Esophagus (tissue), 2 donors: ENCODE measurements at regions not wholly inside any gene's neighbourhood (a gene's known extent, or its start where the extent isn't known, plus 50 kb on each side); places are given as distances from the start of the nearest gene placed in this dataset.

ENCODE experiments used
- H3K27ac ChIP-seq, 2 donors: one replicate each; pipeline ENCODE4 v1.5.1; 2013; ENCODE audit warnings: low read depth in 2 of 2, mild to moderate bottlenecking in 2 of 2, inconsistent platforms in 1 of 2, low read length in 1 of 2, moderate library complexity in 1 of 2
- H3K27me3 ChIP-seq, 2 donors: one replicate each; pipeline ENCODE4 v1.6.1; 2013; ENCODE audit warnings: low read length in 2 of 2, control low read depth in 1 of 2, mild to moderate bottlenecking in 1 of 2; ENCODE audit not compliant: insufficient read depth in 2 of 2, control insufficient read depth in 1 of 2
- H3K36me3 ChIP-seq, 2 donors: one replicate each; pipeline ENCODE4 v1.6.1; 2013; ENCODE audit warnings: low read length in 1 of 2; ENCODE audit not compliant: control insufficient read depth in 2 of 2, insufficient read depth in 2 of 2
- H3K4me1 ChIP-seq, 2 donors: one replicate each; pipeline ENCODE4 v1.6.1; 2013; ENCODE audit warnings: low read length in 1 of 2; ENCODE audit not compliant: control insufficient read depth in 2 of 2, insufficient read depth in 2 of 2
- H3K4me3 ChIP-seq, 2 donors: one replicate each; pipeline ENCODE4 v1.5.1; 2013; ENCODE audit warnings: low read length in 2 of 2, mild to moderate bottlenecking in 2 of 2, low read depth in 1 of 2, moderate library complexity in 1 of 2
- H3K9me3 ChIP-seq, 2 donors: one replicate each; pipeline ENCODE4 v1.6.1; 2013; ENCODE audit warnings: mild to moderate bottlenecking in 2 of 2, low read depth in 1 of 2, low read length in 1 of 2, moderate library complexity in 1 of 2; ENCODE audit not compliant: control insufficient read depth in 2 of 2, insufficient read depth in 1 of 2
- WGBS, 2 donors: extraction: QIAGEN DNeasy Blood & Tissue Kit; methylation state at CpG; one replicate each; pipeline ENCODE4 v1.1.7; 2013; 5-methylcytosine and 5-hydroxymethylcytosine counted together
- donor health status: healthy with polysubstance abuse.
- donor health status: Bipolar disorder and iron deficiency.

DNA sequence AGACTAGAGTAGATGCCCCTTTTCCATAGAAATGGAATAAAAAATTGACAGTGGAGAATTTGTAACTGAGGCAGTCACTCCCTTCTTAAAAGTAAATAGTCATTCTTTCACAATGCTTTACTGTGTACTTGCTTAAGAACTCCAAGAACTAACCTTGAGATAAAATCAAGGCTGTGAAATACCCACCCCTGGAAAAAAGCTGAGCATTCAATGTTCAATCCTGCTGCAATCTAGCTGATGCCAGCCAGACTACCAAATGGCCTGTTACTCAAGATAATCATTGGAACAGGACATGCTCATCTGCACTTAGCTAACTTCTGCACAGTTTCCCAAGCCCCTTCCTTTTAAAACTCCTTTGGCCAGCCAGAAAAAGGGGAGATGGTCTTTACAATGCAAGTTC lies 367.4 kb upstream of the GULP1 start:
- no peak overlapping the region for H3K4me3 ChIP-seq
- H3K36me3 ChIP-seq, result no peaks in the 10 kb centered on the region
- H3K4me1 ChIP-seq, result no peaks in the 10 kb centered on the region
- no peaks in the 10 kb centered on the region for H3K9me3 ChIP-seq
- no peaks in the 10 kb centered on the region for H3K27me3 ChIP-seq
- H3K27ac ChIP-seq, result no peak overlapping the region

GRCh38 chr2:187934236-187934635 lies 357.4 kb upstream of the GULP1 start:
- 79 to 87% methylated on average over 6 of the region's 6 CpGs for WGBS, 2 donors

DNA sequence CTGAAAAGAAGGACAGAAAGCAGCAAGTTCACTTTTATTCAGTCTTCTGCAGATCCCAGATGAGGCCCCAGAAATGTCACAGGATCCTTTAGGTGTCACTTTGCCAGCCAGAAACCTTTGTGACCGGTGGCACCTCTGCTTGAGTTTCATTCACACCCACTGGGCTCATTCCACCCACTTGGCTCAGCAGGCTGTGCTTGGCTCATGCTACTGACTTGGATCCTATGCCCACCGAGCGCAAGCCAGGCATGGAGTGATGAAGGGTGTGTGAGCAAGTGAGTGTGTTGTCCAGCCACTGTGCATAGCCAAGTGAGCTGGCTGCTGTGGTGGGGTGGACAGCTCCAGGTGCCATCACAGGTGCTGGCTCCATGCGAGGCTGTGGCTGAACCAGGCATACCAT lies 357.0 kb upstream of the GULP1 start:
- H3K4me3 ChIP-seq, result no peak overlapping the region

More at GRCh38 chr2:187934236-187934635, 357.4 kb upstream of the GULP1 start:
- no peak overlapping the region for H3K4me3 ChIP-seq
- no peaks in the 10 kb centered on the region for H3K9me3 ChIP-seq
- no peaks in the 10 kb centered on the region for H3K4me1 ChIP-seq
- no peaks in the 10 kb centered on the region for H3K27me3 ChIP-seq
- H3K27ac ChIP-seq, result no peak overlapping the region
- no peaks in the 10 kb centered on the region for H3K36me3 ChIP-seq

GRCh38 chr2:187935126-187935525 lies 356.5 kb upstream of the GULP1 start:
- H3K9me3 ChIP-seq, result no peaks in the 10 kb centered on the region
- WGBS, 2 donors, result 91 to 97% methylated on average over 6 of the region's 6 CpGs

More for the DNA sequence above, 357.0 kb upstream of the GULP1 start:
- H3K27ac ChIP-seq, result no peak overlapping the region
- H3K4me1 ChIP-seq, result no peaks in the 10 kb centered on the region
- H3K36me3 ChIP-seq, result no peaks in the 10 kb centered on the region
- 89 to 91% methylated on average over 4 of the region's 4 CpGs for WGBS, 2 donors
- H3K27me3 ChIP-seq, result no peaks in the 10 kb centered on the region
- no peaks in the 10 kb centered on the region for H3K9me3 ChIP-seq

GRCh38 chr2:187936228-187936627 lies 355.4 kb upstream of the GULP1 start:
- Histone ChIP-seq H3K27ac (no peak overlapping the region), H3K4me1 (no peaks in the 10 kb centered on the region), H3K36me3 (no peaks in the 10 kb centered on the region), H3K9me3 (no peaks in the 10 kb centered on the region), H3K4me3 (no peak overlapping the region), H3K27me3 (no peaks in the 10 kb centered on the region)
- WGBS, 2 donors, result 47 to 61% methylated on average over 2 of the region's 2 CpGs

More at GRCh38 chr2:187935126-187935525, 356.5 kb upstream of the GULP1 start:
- H3K27ac ChIP-seq, result no peak overlapping the region
- H3K27me3 ChIP-seq, result no peaks in the 10 kb centered on the region
- H3K4me3 ChIP-seq, result no peak overlapping the region
- H3K4me1 ChIP-seq, result no peaks in the 10 kb centered on the region
- no peaks in the 10 kb centered on the region for H3K36me3 ChIP-seq

GRCh38 chr2:187939180-187939579 lies 352.5 kb upstream of the GULP1 start:
- Histone ChIP-seq H3K4me3 (no peak overlapping the region), H3K27me3 (no peaks in the 10 kb centered on the region), H3K4me1 (no peaks in the 10 kb centered on the region), H3K9me3 (no peaks in the 10 kb centered on the region), H3K36me3 (no peaks in the 10 kb centered on the region), H3K27ac (no peak overlapping the region)
- whole genome bisulfite sequencing, 2 donors, result 14 to 33% methylated on average over 1 of the region's 1 CpG

DNA sequence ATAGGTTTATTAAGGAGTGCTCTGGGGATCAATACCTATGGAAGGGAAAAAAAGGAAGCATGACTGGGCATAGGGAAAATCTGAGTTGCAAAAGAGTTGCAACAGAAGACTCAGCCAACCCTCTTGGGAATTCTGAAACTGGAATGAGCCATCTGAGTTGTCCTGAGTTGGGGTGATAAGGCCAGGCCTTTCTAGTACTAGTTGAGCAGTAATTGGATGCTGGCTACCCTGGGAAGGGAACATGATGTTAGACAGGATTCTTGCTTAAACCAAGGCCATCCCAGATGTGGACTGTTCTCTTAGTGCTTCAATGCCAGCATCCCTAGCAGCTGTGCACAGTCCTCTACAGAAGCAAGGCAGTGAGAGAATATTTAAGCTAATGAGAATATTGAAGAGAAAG lies 348.8 kb upstream of the GULP1 start:
- Histone ChIP-seq H3K27me3 (no peaks in the 10 kb centered on the region), H3K4me1 (no peaks in the 10 kb centered on the region), H3K9me3 (no peaks in the 10 kb centered on the region), H3K36me3 (no peaks in the 10 kb centered on the region), H3K4me3 (no peak overlapping the region), H3K27ac (no peak overlapping the region)

DNA sequence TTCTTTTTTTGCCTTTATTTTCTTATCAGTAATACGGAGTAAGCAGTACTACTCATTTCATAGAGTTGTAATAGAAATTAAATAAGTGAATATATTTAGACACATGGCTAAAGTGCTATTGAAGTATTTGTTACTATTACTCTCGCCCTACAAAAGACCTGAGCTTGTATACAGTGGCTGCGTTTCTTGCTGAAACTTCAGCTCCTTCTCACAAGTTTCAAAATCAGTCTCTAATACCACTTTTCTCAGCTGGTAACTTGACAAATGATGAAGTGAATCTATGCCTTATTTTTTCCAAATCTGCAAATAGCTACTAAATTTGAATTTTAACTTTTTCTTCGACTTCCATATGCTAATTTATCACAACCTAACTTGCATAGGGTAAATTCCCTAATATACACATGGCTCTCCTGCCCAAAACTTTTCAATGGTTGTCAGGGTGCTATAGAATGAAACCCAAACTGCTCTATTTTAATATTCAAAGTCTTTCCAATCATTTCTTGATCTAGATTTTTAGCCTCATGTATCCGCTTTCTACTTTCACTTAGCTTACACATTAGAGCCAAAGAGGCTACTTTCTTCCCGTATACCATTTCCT lies 347.8 kb upstream of the GULP1 start:
- WGBS, 2 donors, result 82 to 92% methylated on average over 6 of the region's 6 CpGs

DNA sequence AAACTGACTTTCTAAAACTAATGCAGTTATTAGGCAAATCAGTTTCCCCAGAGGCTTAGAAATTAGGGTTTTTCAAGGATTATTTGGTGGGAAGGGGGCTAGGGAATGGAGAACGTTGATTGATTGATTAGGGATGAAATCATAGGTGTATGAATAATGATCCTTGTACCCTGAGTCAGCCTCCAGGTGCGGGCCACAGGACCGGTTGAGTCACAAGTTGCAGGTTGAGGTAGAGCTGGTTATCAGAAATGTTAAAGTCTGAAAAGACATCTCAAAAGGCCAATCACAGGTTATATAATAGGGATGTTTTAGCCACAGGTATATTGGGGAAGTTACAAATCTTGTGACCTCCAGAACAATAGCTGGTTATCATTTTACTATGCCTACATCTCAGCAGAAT lies 341.8 kb upstream of the GULP1 start:
- Histone ChIP-seq H3K4me3 (no peak overlapping the region), H3K27ac (no peak overlapping the region), H3K4me1 (no peaks in the 10 kb centered on the region), H3K36me3 (no peaks in the 10 kb centered on the region), H3K27me3 (no peaks in the 10 kb centered on the region), H3K9me3 (no peaks in the 10 kb centered on the region)
- 78 to 86% methylated on average over 3 of the region's 3 CpGs for WGBS, 2 donors

More for the DNA sequence above, 347.8 kb upstream of the GULP1 start:
- Histone ChIP-seq H3K27me3 (no peaks in the 10 kb centered on the region), H3K9me3 (no peaks in the 10 kb centered on the region), H3K36me3 (no peaks in the 10 kb centered on the region), H3K4me3 (no peak overlapping the region), H3K4me1 (no peaks in the 10 kb centered on the region), H3K27ac (no peak overlapping the region)

- H3K4me3 ChIP-seq, result no peak overlapping the region
- H3K9me3 ChIP-seq, result no peaks in the 10 kb centered on the region
- WGBS, 2 donors, result 90 to 92% methylated on average over 21 to 32 of the region's 32 CpGs
These were observed 340.0 kb upstream of the GULP1 start for GRCh38 chr2:187951470-187952218.

More at GRCh38 chr2:187951470-187952218, 340.0 kb upstream of the GULP1 start:
- H3K27me3 ChIP-seq, result no peaks in the 10 kb centered on the region
- H3K27ac ChIP-seq, result no peak overlapping the region
- no peaks in the 10 kb centered on the region for H3K4me1 ChIP-seq
- H3K36me3 ChIP-seq, result no peaks in the 10 kb centered on the region
